Activated CD8-positive, alpha-beta T cell treated with anti-CD3 and anti-CD28 coated beads for 36 hours (primary cell): ENCODE measurements at regions not wholly inside any gene's neighbourhood (a gene's known extent, or its start where the extent isn't known, plus 50 kb on each side); places are given as distances from the start of the nearest gene placed in this dataset.
A peak's percentile ranks its signal among the peaks of the same experiment; 100 is the strongest.

Experiments
- ATAC-seq: fragments of 200-7000 bp; cut with Tn5 transposase; one replicate; pipeline ENCODE4 v1.10.0; 2021; ENCODE audit warnings: mild to moderate bottlenecking, moderate library complexity
- CTCF ChIA-PET: fragments of 350-600 bp; sonication (Branson Sonifier 250); formaldehyde crosslinking; loops from one replicate; lab custom pipeline; 2021; ENCODE audit warnings: antibody characterized with exemption; lab: Charles Lee
- POLR2A ChIA-PET: fragments of 350-600 bp; sonication (Branson Sonifier 250); formaldehyde crosslinking; loops from one replicate; lab custom pipeline; 2021; ENCODE audit warnings: antibody characterized with exemption; lab: Charles Lee
- DNase-seq: peaks from one replicate; pipeline ENCODE4 v3.0.0-alpha.2; 2020
- H3K27ac Mint-ChIP-seq: one replicate; pipeline ENCODE4 v1.8.0; 2021; ENCODE audit warnings: mild to moderate bottlenecking, mixed read lengths
- H3K27me3 Mint-ChIP-seq: one replicate; pipeline ENCODE4 v1.8.0; 2021; ENCODE audit warnings: mixed read lengths
- H3K36me3 Mint-ChIP-seq: one replicate; pipeline ENCODE4 v1.8.0; 2021; ENCODE audit warnings: low read depth, mixed read lengths
- H3K4me1 Mint-ChIP-seq: one replicate; pipeline ENCODE4 v1.8.0; 2021; ENCODE audit warnings: low read depth, mixed read lengths
- H3K4me3 Mint-ChIP-seq: one replicate; pipeline ENCODE4 v1.8.0; 2021; ENCODE audit warnings: mild to moderate bottlenecking, moderate library complexity, mixed read lengths
- H3K9me3 Mint-ChIP-seq: one replicate; pipeline ENCODE4 v1.8.0; 2021; ENCODE audit warnings: mixed read lengths
- CTCF ChIP-seq: fragments of 200-600 bp; IDR thresholded peaks from one replicate; pipeline ENCODE4 v1.8.0; 2022; ENCODE audit warnings: antibody characterized with exemption, mild to moderate bottlenecking
- intact Hi-C: fragments of 100-400 bp; cut with micrococcal nuclease; formaldehyde crosslinking; loops from one replicate; pipeline ENCODE4 v1.10.0; 2022

GRCh38 chr18:57915865-57916582 is 112.9 kb upstream of the ATP8B1 start:
- no peaks in the 10 kb centered on the region for H3K36me3 Mint-ChIP-seq
- ChIA-PET CTCF (no interaction called here), POLR2A (no interaction called here)
- H3K9me3 Mint-ChIP-seq, result no peaks in the 10 kb centered on the region
- intact Hi-C loops, result no loop called here
- no peak overlapping the region for H3K27ac Mint-ChIP-seq
- DNase-seq (peak; percentile 54), ATAC-seq (peak; percentile 79)
- peaks cover 5% of the 10 kb centered on the region for H3K27me3 Mint-ChIP-seq
- no peak for TF ChIP-seq CTCF
- peaks cover 11% of the 10 kb centered on the region for H3K4me1 Mint-ChIP-seq
- H3K4me3 Mint-ChIP-seq, result no peak overlapping the region

GRCh38 chr18:57915248-57915647 is 112.1 kb upstream of the ATP8B1 start:
- Mint-ChIP-seq H3K27me3 (peaks cover 5% of the 10 kb centered on the region), H3K27ac (no peak overlapping the region), H3K4me3 (no peak overlapping the region), H3K36me3 (no peaks in the 10 kb centered on the region), H3K4me1 (peaks cover 11% of the 10 kb centered on the region), H3K9me3 (no peaks in the 10 kb centered on the region)
- TF ChIP-seq CTCF, result no peak
- POLR2A ChIA-PET, result no interaction called here
- no peak for DNase-seq
- no peak for ATAC-seq
- CTCF ChIA-PET, result no interaction called here
- intact Hi-C loops, result no loop called here

GRCh38 chr18:57913686-57914085 is 110.6 kb upstream of the ATP8B1 start:
- ATAC-seq (no peak), DNase-seq (no peak)
- Mint-ChIP-seq H3K27me3 (peaks cover 6% of the 10 kb centered on the region), H3K4me3 (no peak overlapping the region), H3K4me1 (peaks cover 11% of the 10 kb centered on the region), H3K9me3 (no peaks in the 10 kb centered on the region), H3K27ac (no peak overlapping the region), H3K36me3 (no peaks in the 10 kb centered on the region)
- intact Hi-C loops, result no loop called here
- CTCF ChIA-PET, result interaction anchor here (4.0 kb wide), 1 partner anchor 31 kb away, joined by 16 read pairs; no protein-coding TSS in a partner anchor
- TF ChIP-seq CTCF, result no peak
- POLR2A ChIA-PET, result no interaction called here

- H3K4me1 Mint-ChIP-seq, result peaks cover 2% of the 10 kb centered on the region
- H3K27me3 Mint-ChIP-seq, result peaks cover 7% of the 10 kb centered on the region
- TF ChIP-seq CTCF, result peak; percentile 32
- no peaks in the 10 kb centered on the region for H3K36me3 Mint-ChIP-seq
- ChIA-PET CTCF (interaction anchor here (1.0 to 4.0 kb wide), 6 partner anchors 10 to 343 kb away, joined by 3 to 16 read pairs (median 4); no protein-coding TSS in a partner anchor), POLR2A (no interaction called here)
- H3K27ac Mint-ChIP-seq, result no peak overlapping the region
- H3K9me3 Mint-ChIP-seq, result no peaks in the 10 kb centered on the region
- peak; percentile 47 for DNase-seq
- H3K4me3 Mint-ChIP-seq, result no peak overlapping the region
- no peak for ATAC-seq
- intact Hi-C loops, result no loop called here
These were observed 107.7 kb upstream of the ATP8B1 start for GRCh38 chr18:57910817-57911216.

GRCh38 chr18:57910134-57910533 is 107.0 kb upstream of the ATP8B1 start:
- ChIA-PET POLR2A (no interaction called here), CTCF (interaction anchor here (1.3 to 2.2 kb wide), 3 partner anchors 11 to 41 kb away, joined by 3 to 7 read pairs (median 3); no protein-coding TSS in a partner anchor)
- Mint-ChIP-seq H3K27ac (no peak overlapping the region), H3K9me3 (no peaks in the 10 kb centered on the region), H3K36me3 (no peaks in the 10 kb centered on the region), H3K27me3 (peaks cover 9% of the 10 kb centered on the region), H3K4me3 (no peak overlapping the region), H3K4me1 (no peaks in the 10 kb centered on the region)
- ATAC-seq (no peak), DNase-seq (no peak)
- TF ChIP-seq CTCF, result no peak
- intact Hi-C loops, result no loop called here
